ENCODE measurements at regions not wholly inside any gene's neighbourhood (a gene's known extent, or its start where the extent isn't known, plus 50 kb on each side); places are given as distances from the start of the nearest gene placed in this dataset.
A peak's percentile ranks its signal among the peaks of the same experiment; 100 is the strongest.

GRCh38 chr19:28519952-28520861, 692.7 kb downstream of the UQCRFS1 start:
- DNase-seq, result no peak

- DNase-seq, result no peak
Measured at GRCh38 chr19:28519218-28519779, 693.7 kb downstream of the UQCRFS1 start.

GRCh38 chr19:28516415-28516872, 696.5 kb downstream of the UQCRFS1 start:
- DNase-seq, result no peak

- no peak for DNase-seq
Measured at GRCh38 chr19:28514166-28514565, 698.8 kb downstream of the UQCRFS1 start.

GRCh38 chr19:28511655-28512054, 701.3 kb downstream of the UQCRFS1 start:
- DNase-seq, result no peak

DNA sequence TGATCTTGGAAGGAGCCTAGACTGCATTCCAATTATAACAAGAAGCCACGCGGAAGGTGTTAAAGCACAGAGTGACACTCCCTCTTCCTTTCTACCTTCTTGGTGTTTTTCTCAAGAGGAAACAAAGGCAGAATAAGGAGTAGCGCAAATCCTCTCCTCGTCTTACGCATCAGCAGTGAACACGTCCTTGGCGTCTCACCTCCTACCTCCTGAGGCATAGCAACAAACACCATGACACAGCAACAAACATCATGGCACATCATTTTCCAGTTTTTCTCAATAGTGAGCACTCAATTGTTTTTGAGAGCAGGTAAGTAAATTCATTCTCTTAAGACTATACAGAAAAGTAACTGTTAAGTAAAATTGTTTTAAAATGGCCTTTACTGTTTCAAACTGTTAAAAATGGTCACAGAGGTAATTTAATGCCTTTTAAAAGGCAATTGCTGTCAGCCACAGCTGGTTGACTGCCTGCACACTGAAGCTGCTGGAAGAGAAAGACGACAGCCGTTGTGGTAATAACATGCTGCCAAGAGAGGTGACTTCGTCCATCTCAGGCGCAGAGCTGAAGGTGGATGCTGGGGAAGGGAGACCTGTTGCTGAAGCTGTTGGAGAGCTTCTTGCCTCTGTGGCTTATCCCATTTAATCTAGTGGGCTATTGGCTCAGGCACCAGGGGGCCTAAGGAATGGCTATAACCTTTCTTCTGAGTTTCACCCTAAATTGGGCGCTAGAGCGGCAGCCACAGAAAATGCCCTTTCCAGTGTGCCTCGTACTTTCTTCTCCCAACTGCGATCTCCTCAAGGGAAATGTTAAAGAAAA, 703.7 kb downstream of the UQCRFS1 start:
- no peak for DNase-seq

DNA sequence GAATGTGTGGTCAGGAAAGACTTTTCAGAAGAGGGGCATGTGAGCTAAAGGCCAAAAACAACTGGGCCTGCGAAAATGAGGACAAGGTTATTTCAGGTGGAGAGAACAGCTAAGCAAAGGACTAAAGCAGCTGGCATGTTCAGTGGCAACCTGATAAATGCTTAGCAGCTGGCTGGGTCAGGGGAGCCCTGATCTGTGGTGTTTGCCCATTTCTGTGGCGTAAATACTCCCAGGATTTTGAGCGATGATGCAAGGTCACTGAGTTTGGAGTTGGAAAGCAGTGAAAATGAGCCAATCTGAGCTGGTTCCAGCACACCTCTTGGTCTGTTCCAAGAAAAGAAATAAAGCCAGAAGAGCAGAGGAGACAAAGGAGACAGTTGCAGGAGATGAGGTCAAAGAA, 704.3 kb downstream of the UQCRFS1 start:
- DNase-seq, result no peak

- no peak for DNase-seq
Measured at GRCh38 chr19:28505933-28506332, 707.0 kb downstream of the UQCRFS1 start.

DNA sequence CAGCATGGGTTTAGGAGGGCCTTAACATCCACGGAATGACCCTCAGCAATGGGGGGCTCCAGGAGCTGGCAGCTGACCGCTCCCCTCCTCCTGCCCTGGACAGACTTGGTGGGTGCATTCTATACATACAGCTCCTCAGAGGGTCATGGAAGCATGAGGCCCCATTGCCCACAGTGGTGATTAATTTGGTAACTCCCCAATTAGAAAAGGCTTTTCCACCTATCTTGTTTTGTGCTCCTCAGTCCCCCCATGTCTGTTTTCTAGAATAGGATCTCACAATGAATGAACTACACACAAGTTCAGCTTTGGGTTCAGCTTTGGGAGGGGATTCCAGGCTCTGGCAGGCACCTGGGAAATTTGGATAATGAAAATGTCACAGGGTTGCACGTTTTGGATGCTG, 707.8 kb downstream of the UQCRFS1 start:
- DNase-seq, result no peak

GRCh38 chr19:28504727-28505126, 708.2 kb downstream of the UQCRFS1 start:
- DNase-seq, result no peak

- peak; percentile 33 for DNase-seq
Measured at GRCh38 chr19:28504139-28504538, 708.8 kb downstream of the UQCRFS1 start.

GRCh38 chr19:28502879-28503734, 709.8 kb downstream of the UQCRFS1 start:
- no peak for DNase-seq

- no peak for DNase-seq
Measured at GRCh38 chr19:28501976-28502375, 711.0 kb downstream of the UQCRFS1 start.

DNA sequence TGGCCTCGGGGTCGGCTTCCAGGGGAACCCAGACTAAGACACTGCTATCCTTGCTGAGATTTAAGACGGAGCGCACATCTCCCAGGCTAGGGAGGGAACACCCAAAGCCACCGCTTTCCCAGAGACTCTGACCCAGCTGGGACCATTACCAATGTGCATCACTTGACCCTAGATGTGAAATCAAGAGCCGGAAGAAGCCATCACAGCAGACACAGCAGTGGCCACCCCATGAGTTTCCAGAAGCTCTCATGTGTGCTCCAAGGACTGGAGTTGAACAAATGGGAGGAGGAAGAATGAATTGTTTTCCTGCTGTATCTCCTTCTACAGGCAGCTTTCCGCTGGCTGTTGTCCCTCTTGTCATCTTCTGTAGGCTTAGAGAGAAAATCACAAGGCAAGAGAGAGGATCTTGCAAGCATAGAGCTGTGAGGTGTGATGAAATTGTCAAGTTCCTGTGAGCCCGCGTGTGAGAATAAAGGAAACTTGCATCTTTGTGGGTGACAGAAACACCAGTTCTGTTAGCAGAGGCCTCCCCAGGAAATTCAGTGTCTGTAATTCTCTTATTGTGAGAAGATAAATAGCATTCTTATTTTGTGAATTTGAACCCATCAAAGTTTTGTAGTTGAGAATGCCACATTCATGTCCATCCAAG, 711.8 kb downstream of the UQCRFS1 start:
- DNase-seq, result peak; percentile 63

DNA sequence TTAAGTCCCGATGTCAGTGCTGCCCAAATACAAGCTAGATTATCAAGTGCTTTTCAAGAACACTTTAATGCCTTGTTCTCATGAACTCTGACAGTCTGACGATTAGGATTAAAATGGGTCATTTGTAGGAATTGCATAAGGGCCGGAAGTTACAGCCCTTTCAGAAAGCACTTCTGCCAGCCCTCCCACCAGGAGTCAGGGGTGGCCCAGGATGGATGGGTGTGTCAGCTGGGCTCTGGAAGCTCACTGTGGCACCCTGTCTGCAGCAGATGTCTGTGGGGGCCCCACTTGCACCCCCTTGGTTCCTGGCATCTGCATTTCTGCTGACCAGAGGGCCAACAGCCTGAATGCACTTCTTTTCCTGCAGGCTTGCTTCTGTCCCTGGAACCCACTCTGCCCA, 712.7 kb downstream of the UQCRFS1 start:
- DNase-seq, result peak; percentile 10

- no peak for DNase-seq
Measured at GRCh38 chr19:28498404-28498976, 714.5 kb downstream of the UQCRFS1 start.

DNA sequence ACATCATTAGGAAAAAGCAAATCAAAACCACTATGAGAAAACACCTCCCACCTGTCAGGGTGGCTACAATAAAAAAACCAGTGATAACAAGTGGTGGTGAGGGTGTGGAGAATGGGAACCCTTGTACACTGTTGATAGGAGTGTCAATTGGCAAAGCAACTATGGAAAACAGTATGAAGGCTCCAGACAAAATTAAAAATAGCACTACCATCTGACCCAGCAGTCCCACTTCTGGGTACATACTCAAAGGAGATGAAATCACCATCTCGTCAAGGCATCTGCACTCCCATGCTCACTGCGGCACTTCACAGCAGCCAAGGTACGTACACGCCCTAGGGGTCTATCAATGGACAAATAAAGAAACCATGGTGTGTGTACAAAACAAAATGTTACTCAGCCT, 715.1 kb downstream of the UQCRFS1 start:
- no peak for DNase-seq

DNA sequence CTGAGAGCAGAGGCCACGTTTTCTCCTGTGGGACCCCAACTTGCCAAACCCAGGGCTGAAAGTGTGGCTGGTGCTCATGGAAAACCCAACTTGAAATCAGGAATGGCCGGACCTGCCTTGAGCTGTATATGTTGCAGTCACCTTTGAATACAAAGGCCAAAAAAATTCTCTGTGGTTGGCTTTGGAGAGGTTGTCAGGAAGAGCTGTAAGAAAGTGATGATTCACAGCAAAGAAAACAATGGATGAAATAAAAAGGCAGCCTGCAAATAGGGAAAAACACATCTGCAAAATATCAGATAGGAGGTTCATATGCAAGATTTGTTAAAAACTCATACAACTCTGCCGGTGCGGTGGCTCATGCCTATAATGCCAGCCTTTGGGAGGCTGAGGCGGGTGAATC, 715.8 kb downstream of the UQCRFS1 start:
- DNase-seq, result no peak

DNA sequence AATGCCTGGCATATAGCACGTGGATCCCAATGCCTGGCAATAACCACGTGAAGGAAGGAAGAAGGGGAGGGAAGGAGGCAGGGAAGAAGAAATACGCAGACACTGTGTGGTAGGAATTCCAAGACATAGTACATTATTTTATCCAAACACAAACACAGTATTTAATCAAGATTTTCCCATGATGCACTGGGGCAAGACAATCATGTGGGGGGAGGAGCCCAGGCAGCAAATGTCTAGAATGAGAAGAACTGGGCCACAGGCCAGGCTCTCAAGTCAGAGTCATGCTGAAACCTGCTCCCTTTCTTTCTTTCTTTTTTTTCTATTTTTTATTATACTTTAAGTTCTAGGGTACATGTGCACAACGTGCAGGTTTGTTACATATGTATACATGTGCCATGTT, 717.9 kb downstream of the UQCRFS1 start:
- DNase-seq, result no peak

GRCh38 chr19:28494461-28494860, 718.5 kb downstream of the UQCRFS1 start:
- DNase-seq, result no peak

DNA sequence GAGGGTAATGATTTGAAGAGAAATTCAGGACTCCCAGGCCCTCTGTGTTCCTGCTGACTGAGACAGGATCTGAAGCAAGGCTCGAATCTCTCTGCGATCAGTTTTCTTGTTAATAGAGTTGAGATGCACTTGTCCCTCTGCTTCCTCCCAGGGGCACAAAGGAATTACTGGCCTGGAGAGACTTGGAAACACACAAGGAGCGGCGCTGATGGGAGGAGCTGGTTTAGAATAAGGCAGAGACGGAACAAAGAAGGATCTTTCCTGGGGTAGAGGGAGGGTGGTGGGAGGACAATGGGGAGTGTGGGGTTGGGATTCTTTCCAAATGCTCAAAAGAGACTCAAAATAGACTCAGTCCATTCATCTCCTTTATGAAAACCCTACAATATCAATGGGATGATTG, 719.1 kb downstream of the UQCRFS1 start:
- DNase-seq, result no peak

- DNase-seq, result no peak
Measured at GRCh38 chr19:28492621-28493020, 720.3 kb downstream of the UQCRFS1 start.
